ENCODE measurements at regions not wholly inside any gene's neighbourhood (a gene's known extent, or its start where the extent isn't known, plus 50 kb on each side); places are given as distances from the start of the nearest gene placed in this dataset.

DNA sequence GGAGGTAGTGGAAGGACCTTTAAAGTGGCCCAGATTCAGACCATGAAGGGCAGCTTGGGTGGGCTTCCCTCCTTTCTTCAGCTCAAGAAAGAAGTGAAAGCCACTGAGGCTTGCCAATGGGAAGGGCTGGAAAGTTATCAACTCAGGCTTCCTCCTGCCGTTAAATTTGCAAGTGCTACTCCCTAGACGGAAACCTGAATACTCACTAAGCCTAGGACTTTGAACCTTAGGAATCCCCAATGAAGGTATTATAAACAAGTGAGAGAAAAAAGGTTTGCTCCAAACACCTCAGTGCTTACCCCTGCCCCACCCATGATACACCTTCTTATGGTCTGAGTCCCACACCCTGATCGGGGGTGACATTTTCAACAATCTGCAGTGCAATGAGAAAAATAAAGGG lies 396.4 kb downstream of the SHQ1 start:
- TF ChIP-seq CTCF (conservative IDR thresholded peaks at IDR 0.05) (no peak), EZH2 (IDR thresholded peaks at IDR 0.05; ENCODE audit: low read depth) (no peak)
